ENCODE measurements at regions not wholly inside any gene's neighbourhood (a gene's known extent, or its start where the extent isn't known, plus 50 kb on each side); places are given as distances from the start of the nearest gene placed in this dataset.

DNA sequence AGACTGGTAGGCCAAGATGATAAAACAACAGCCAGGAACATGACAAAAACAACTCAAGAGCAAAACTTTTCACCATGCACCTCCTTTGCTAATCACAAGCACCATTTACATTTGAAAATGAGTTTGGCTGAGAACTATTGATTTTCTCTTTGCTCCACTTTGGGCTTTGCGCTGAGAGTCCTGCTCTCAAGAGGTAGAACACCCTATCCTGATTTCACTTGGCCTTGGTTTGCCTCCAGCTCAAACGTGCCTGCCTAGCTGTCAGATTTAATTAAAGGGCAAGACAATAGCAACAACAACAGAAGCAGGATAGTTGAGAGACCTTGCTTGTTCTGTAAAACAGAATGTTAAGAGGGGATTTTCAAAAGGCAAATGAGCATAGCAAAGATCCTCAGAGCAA, 128.2 kb upstream of the ASTN2 start:
- FAIRE-seq (no peak), DNase-seq (ENCODE audit: low read depth, low spot score) (no peak)
- Histone ChIP-seq H4K20me1 (replicated peaks; ENCODE audit: control insufficient read depth, extremely low read depth, insufficient read depth, low read length) (no peaks in the 10 kb centered on the region), H3K9me1 (replicated peaks; ENCODE audit: control insufficient read depth, extremely low read depth, insufficient read depth, low read length) (no peaks in the 10 kb centered on the region), H3K27me3 (ENCODE audit: control insufficient read depth in 2 of 2, insufficient read depth in 2 of 2, low read length in 2 of 2) (no peaks in the 10 kb centered on the region), H3K4me3 (replicated peaks in 1 of 3; ENCODE audit: insufficient read depth in 1 of 3, low read depth in 1 of 3, low read length in 3 of 3) (no peak overlapping the region), H2AFZ (ENCODE audit: low read depth, low read length) (no peak overlapping the region), H3K79me2 (ENCODE audit: control insufficient read depth, insufficient read depth, low read length) (no peaks in the 10 kb centered on the region), H3K4me2 (ENCODE audit: insufficient read depth, low read length) (no peak overlapping the region), H3K9ac (replicated peaks; ENCODE audit: extremely low read depth, insufficient read depth, low read length) (no peak overlapping the region), H3K27ac (ENCODE audit: insufficient read depth, low read depth, low read length) (no peak overlapping the region), H3K4me1 (ENCODE audit: control insufficient read depth, extremely low read depth, insufficient read depth, low read length) (no peaks in the 10 kb centered on the region), H3K9me3 (replicated peaks; ENCODE audit: control insufficient read depth, insufficient read depth, low read length) (no peaks in the 10 kb centered on the region), H3K36me3 (ENCODE audit: control insufficient read depth in 2 of 2, extremely low read depth in 1 of 2, insufficient read depth in 2 of 2, low read length in 2 of 2) (no peaks in the 10 kb centered on the region)
- dilution Hi-C loops (cut with MboI; ENCODE audit: extremely low pct_ligation_motif_present, low sequenced_read_pairs) (no loop called here), intact Hi-C loops (cut with micrococcal nuclease) (no loop called here)
- TF ChIP-seq MYC (IDR thresholded peaks at IDR 0.05; ENCODE audit: low read depth, low read length), result no peak
- TF ChIP-seq, protein P1, sequence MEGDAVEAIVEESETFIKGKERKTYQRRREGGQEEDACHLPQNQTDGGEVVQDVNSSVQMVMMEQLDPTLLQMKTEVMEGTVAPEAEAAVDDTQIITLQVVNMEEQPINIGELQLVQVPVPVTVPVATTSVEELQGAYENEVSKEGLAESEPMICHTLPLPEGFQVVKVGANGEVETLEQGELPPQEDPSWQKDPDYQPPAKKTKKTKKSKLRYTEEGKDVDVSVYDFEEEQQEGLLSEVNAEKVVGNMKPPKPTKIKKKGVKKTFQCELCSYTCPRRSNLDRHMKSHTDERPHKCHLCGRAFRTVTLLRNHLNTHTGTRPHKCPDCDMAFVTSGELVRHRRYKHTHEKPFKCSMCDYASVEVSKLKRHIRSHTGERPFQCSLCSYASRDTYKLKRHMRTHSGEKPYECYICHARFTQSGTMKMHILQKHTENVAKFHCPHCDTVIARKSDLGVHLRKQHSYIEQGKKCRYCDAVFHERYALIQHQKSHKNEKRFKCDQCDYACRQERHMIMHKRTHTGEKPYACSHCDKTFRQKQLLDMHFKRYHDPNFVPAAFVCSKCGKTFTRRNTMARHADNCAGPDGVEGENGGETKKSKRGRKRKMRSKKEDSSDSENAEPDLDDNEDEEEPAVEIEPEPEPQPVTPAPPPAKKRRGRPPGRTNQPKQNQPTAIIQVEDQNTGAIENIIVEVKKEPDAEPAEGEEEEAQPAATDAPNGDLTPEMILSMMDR (IDR thresholded peaks at IDR 0.05; ENCODE audit: extremely low read depth in 1 of 2, insufficient read depth in 1 of 2, low read depth in 1 of 2, low read length in 2 of 2), result no peak
- no peak for TF ChIP-seq JUN (IDR thresholded peaks at IDR 0.05; ENCODE audit: borderline replicate concordance, insufficient read depth, insufficient read length, low read depth)
- no peak for TF ChIP-seq POLR2AphosphoS5 (IDR thresholded peaks at IDR 0.05; ENCODE audit: insufficient read depth, low read depth, low read length)
- no peak for TF ChIP-seq EZH2 (IDR thresholded peaks at IDR 0.05; ENCODE audit: borderline replicate concordance, low read depth, low read length, severe bottlenecking)
- TF ChIP-seq FOS (IDR thresholded peaks at IDR 0.05; ENCODE audit: borderline replicate concordance, insufficient read depth, low read length), result no peak
- TF ChIP-seq POLR2A (IDR thresholded peaks at IDR 0.05; ENCODE audit: low read depth, low read length), result no peak
- TF ChIP-seq, protein P2, sequence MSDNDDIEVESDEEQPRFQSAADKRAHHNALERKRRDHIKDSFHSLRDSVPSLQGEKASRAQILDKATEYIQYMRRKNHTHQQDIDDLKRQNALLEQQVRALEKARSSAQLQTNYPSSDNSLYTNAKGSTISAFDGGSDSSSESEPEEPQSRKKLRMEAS (IDR thresholded peaks at IDR 0.05; ENCODE audit: insufficient read depth, insufficient read length), result no peak
- no peak for TF ChIP-seq GATA2 (IDR thresholded peaks at IDR 0.05; ENCODE audit: insufficient read depth, insufficient read length, low read depth, low read length)
- POLR2A ChIA-PET, result no interaction called here
- no TSS peak for BruUV-seq (replicated peaks)
- CTCF ChIA-PET, result no interaction called here
